ENCODE measurements at regions not wholly inside any gene's neighbourhood (a gene's known extent, or its start where the extent isn't known, plus 50 kb on each side); places are given as distances from the start of the nearest gene placed in this dataset.

DNA sequence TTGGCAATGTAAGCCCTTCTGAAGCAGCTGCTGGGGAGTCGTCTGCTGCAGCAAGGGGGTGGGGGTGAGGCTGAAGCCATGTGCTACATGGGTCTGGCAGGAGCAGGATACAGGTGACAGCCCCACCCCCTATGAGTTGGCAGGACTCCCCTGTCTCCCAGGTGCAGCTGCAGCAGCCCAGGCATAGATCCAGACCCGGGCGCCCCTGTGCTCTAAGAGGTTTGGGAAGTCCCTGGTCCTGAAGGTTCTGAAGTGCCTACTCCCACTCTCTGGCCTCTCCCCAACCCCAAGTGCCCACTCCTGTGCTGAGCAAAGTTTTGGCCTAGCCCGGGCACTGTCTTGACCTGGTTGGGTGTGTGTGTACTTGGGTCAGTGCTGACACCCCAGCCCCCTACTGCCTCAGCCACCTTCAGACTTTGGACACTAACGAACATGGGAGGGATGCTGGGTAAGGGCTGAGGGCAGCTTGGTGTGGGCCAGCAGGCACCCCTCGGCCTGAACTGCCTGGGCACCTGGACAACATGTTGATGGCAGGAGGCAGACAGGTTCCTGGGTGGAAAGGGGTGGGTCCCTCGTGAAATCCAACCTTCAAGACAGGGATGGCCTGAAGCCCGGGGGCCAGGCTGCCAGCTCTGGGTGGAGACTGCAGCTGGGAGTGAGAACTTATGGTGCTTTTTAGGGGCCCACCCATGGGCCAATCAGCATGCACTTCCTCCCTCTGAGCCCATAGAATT, 54.1 kb upstream of the SLITRK6 start:
- peak; percentile 41 for ATAC-seq
- Histone ChIP-seq H3K27me3 (no peaks in the 10 kb centered on the region), H3K36me3 (no peaks in the 10 kb centered on the region), H3K4me1 (no peaks in the 10 kb centered on the region), H3K9me3 (no peaks in the 10 kb centered on the region), H3K4me3 (no peak overlapping the region), H3K27ac (no peak overlapping the region)
- intact Hi-C loops (cut with DNase I), result no loop called here
- no peak for DNase-seq
- TF ChIP-seq, protein P1, sequence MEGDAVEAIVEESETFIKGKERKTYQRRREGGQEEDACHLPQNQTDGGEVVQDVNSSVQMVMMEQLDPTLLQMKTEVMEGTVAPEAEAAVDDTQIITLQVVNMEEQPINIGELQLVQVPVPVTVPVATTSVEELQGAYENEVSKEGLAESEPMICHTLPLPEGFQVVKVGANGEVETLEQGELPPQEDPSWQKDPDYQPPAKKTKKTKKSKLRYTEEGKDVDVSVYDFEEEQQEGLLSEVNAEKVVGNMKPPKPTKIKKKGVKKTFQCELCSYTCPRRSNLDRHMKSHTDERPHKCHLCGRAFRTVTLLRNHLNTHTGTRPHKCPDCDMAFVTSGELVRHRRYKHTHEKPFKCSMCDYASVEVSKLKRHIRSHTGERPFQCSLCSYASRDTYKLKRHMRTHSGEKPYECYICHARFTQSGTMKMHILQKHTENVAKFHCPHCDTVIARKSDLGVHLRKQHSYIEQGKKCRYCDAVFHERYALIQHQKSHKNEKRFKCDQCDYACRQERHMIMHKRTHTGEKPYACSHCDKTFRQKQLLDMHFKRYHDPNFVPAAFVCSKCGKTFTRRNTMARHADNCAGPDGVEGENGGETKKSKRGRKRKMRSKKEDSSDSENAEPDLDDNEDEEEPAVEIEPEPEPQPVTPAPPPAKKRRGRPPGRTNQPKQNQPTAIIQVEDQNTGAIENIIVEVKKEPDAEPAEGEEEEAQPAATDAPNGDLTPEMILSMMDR (IDR thresholded peaks at IDR 0.05), result no peak
